ENCODE measurements at regions not wholly inside any gene's neighbourhood (a gene's known extent, or its start where the extent isn't known, plus 50 kb on each side); places are given as distances from the start of the nearest gene placed in this dataset.
"Not testable (repeated sequence)": the region's sequence is repeated elsewhere in the genome, so short reads cannot be mapped to it uniquely, and the experiment has no call there.

DNA sequence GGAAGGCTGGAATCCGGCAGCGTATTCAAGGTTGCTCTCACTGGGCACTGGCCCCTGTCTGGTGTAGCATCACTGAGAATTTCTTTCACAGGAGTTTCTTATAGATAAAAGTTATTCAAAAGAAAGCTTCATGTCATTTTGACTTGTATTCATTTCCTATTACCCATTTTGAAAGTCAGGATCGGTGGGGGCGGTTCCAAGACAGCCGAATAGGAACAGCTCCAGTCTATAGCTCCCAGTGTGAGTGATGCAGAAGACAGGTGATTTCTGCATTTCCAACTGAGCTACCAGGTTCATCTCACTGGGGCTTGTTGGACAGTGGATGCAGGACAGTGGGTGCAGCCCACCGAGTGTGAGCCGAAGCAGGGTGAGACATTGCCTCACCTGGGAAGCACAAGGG lies 51.5 kb upstream of the CDC42EP3 start:
- not testable (repeated sequence) for H3K27me3 ChIP-seq (ENCODE audit: control insufficient read depth, insufficient read depth, low read length); H4K20me1 ChIP-seq (ENCODE audit: control insufficient read depth, extremely low read depth, insufficient read depth, low read length); H3K9ac ChIP-seq (ENCODE audit: insufficient read depth, low read length); H3K36me3 ChIP-seq (ENCODE audit: control insufficient read depth, insufficient read depth, low read length); H3K4me1 ChIP-seq (ENCODE audit: control insufficient read depth, extremely low read depth, insufficient read depth, low read length); H3K79me2 ChIP-seq (ENCODE audit: control insufficient read depth, insufficient read depth, low read length); H3K4me3 ChIP-seq (replicated peaks in 1 of 4; ENCODE audit: control extremely low read depth in 1 of 4, insufficient read depth in 1 of 4, low read depth in 3 of 4, low read length in 4 of 4); DNase-seq (ENCODE audit: low read depth in 2 of 2); H3K4me2 ChIP-seq (ENCODE audit: extremely low read depth, insufficient read depth, low read length); H3K9me3 ChIP-seq (ENCODE audit: control insufficient read depth, insufficient read depth, low read depth, low read length); H3K27ac ChIP-seq (ENCODE audit: insufficient read depth, low read length); H2AFZ ChIP-seq (ENCODE audit: low read length)

- H3K9me3 ChIP-seq (ENCODE audit: control insufficient read depth, insufficient read depth, low read depth, low read length): no peaks in the 10 kb centered on the region
- H3K4me2 ChIP-seq (ENCODE audit: extremely low read depth, insufficient read depth, low read length): no peak overlapping the region
- H3K9ac ChIP-seq (ENCODE audit: insufficient read depth, low read length): no peak overlapping the region
- TF ChIP-seq EZH2 (IDR thresholded peaks at IDR 0.05; ENCODE audit: low read length, missing control alignments) (no peak), CTCF (conservative IDR thresholded peaks at IDR 0.05 in 1 of 2, IDR thresholded peaks at IDR 0.05 in 1 of 2; ENCODE audit: low read depth in 1 of 2, low read length in 2 of 2) (no peak)
- no peaks in the 10 kb centered on the region for H3K36me3 ChIP-seq (ENCODE audit: control insufficient read depth, insufficient read depth, low read length)
- H3K79me2 ChIP-seq (ENCODE audit: control insufficient read depth, insufficient read depth, low read length): no peaks in the 10 kb centered on the region
- no peak overlapping the region for H2AFZ ChIP-seq (ENCODE audit: low read length)
- no peak overlapping the region for H3K27ac ChIP-seq (ENCODE audit: insufficient read depth, low read length)
- H3K4me1 ChIP-seq (ENCODE audit: control insufficient read depth, extremely low read depth, insufficient read depth, low read length): no peaks in the 10 kb centered on the region
- no peaks in the 10 kb centered on the region for H4K20me1 ChIP-seq (ENCODE audit: control insufficient read depth, extremely low read depth, insufficient read depth, low read length)
- no peak overlapping the region for H3K4me3 ChIP-seq (replicated peaks in 1 of 4; ENCODE audit: control extremely low read depth in 1 of 4, insufficient read depth in 1 of 4, low read depth in 3 of 4, low read length in 4 of 4)
- H3K27me3 ChIP-seq (ENCODE audit: control insufficient read depth, insufficient read depth, low read length): no peaks in the 10 kb centered on the region
- no peak for DNase-seq (ENCODE audit: low read depth in 2 of 2)
Observed at GRCh38 chr2:37730037-37730818, 58.8 kb upstream of the CDC42EP3 start.

- H3K9ac ChIP-seq (ENCODE audit: insufficient read depth, low read length); H3K36me3 ChIP-seq (ENCODE audit: control insufficient read depth, insufficient read depth, low read length); H3K4me2 ChIP-seq (ENCODE audit: extremely low read depth, insufficient read depth, low read length); H3K27me3 ChIP-seq (ENCODE audit: control insufficient read depth, insufficient read depth, low read length); H3K79me2 ChIP-seq (ENCODE audit: control insufficient read depth, insufficient read depth, low read length); H3K27ac ChIP-seq (ENCODE audit: insufficient read depth, low read length); DNase-seq (ENCODE audit: low read depth in 2 of 2); H3K4me1 ChIP-seq (ENCODE audit: control insufficient read depth, extremely low read depth, insufficient read depth, low read length); H2AFZ ChIP-seq (ENCODE audit: low read length); H3K9me3 ChIP-seq (ENCODE audit: control insufficient read depth, insufficient read depth, low read depth, low read length); H4K20me1 ChIP-seq (ENCODE audit: control insufficient read depth, extremely low read depth, insufficient read depth, low read length); H3K4me3 ChIP-seq (replicated peaks in 1 of 4; ENCODE audit: control extremely low read depth in 1 of 4, insufficient read depth in 1 of 4, low read depth in 3 of 4, low read length in 4 of 4): not testable (repeated sequence)
Observed at GRCh38 chr2:37732412-37732811, 61.0 kb upstream of the CDC42EP3 start.

- Histone ChIP-seq H3K27ac (ENCODE audit: insufficient read depth, low read length) (no peak overlapping the region), H3K36me3 (ENCODE audit: control insufficient read depth, insufficient read depth, low read length) (no peaks in the 10 kb centered on the region)
- no peak for TF ChIP-seq CTCF (conservative IDR thresholded peaks at IDR 0.05 in 1 of 2, IDR thresholded peaks at IDR 0.05 in 1 of 2; ENCODE audit: low read depth in 1 of 2, low read length in 2 of 2)
- no peak for TF ChIP-seq EZH2 (IDR thresholded peaks at IDR 0.05; ENCODE audit: low read length, missing control alignments)
Observed at GRCh38 chr2:37733251-37733650, 61.8 kb upstream of the CDC42EP3 start.

DNA sequence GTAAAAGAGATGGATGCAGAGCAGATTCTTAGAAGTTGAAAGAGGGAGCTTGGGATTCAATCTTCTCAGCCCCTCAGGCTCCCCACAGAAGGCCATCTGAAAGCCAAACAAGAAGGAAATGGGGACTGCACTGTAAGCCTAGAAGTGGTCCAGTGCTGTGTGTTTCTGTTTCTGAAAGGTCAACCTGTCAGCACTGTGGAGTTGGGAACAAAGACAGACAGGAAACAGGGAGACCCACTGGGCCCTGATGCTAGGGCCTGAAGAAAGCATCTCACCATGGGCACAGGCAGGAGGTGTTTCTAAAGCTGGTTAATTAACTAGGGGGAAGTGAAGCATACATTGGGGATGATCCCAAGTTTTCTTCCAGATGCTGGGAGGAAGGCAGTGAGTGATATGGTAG lies 62.5 kb upstream of the CDC42EP3 start:
- H2AFZ ChIP-seq (ENCODE audit: low read length); H3K27ac ChIP-seq (ENCODE audit: insufficient read depth, low read length); H3K27me3 ChIP-seq (ENCODE audit: control insufficient read depth, insufficient read depth, low read length); H3K79me2 ChIP-seq (ENCODE audit: control insufficient read depth, insufficient read depth, low read length); H3K4me2 ChIP-seq (ENCODE audit: extremely low read depth, insufficient read depth, low read length); H3K4me3 ChIP-seq (replicated peaks in 1 of 4; ENCODE audit: control extremely low read depth in 1 of 4, insufficient read depth in 1 of 4, low read depth in 3 of 4, low read length in 4 of 4); H3K4me1 ChIP-seq (ENCODE audit: control insufficient read depth, extremely low read depth, insufficient read depth, low read length); H4K20me1 ChIP-seq (ENCODE audit: control insufficient read depth, extremely low read depth, insufficient read depth, low read length); DNase-seq (ENCODE audit: low read depth in 2 of 2); H3K36me3 ChIP-seq (ENCODE audit: control insufficient read depth, insufficient read depth, low read length); H3K9ac ChIP-seq (ENCODE audit: insufficient read depth, low read length); H3K9me3 ChIP-seq (ENCODE audit: control insufficient read depth, insufficient read depth, low read depth, low read length): not testable (repeated sequence)

More at GRCh38 chr2:37733251-37733650, 61.8 kb upstream of the CDC42EP3 start:
- Histone ChIP-seq H3K4me1 (ENCODE audit: control insufficient read depth, extremely low read depth, insufficient read depth, low read length) (no peaks in the 10 kb centered on the region), H2AFZ (ENCODE audit: low read length) (no peak overlapping the region), H3K27me3 (ENCODE audit: control insufficient read depth, insufficient read depth, low read length) (no peaks in the 10 kb centered on the region), H3K9ac (ENCODE audit: insufficient read depth, low read length) (no peak overlapping the region), H3K9me3 (ENCODE audit: control insufficient read depth, insufficient read depth, low read depth, low read length) (no peaks in the 10 kb centered on the region), H4K20me1 (ENCODE audit: control insufficient read depth, extremely low read depth, insufficient read depth, low read length) (no peaks in the 10 kb centered on the region), H3K79me2 (ENCODE audit: control insufficient read depth, insufficient read depth, low read length) (no peaks in the 10 kb centered on the region), H3K4me3 (replicated peaks in 1 of 4; ENCODE audit: control extremely low read depth in 1 of 4, insufficient read depth in 1 of 4, low read depth in 3 of 4, low read length in 4 of 4) (no peak overlapping the region), H3K4me2 (ENCODE audit: extremely low read depth, insufficient read depth, low read length) (no peak overlapping the region)
- no peak for DNase-seq (ENCODE audit: low read depth in 2 of 2)
